Hepatic stellate cell (primary cell): ENCODE measurements at regions not wholly inside any gene's neighbourhood (a gene's known extent, or its start where the extent isn't known, plus 50 kb on each side); places are given as distances from the start of the nearest gene placed in this dataset.

Source experiments
- DNase-seq: peaks from one replicate; pipeline ENCODE4 v3.0.0; 2011; ENCODE audit warnings: low spot score

DNA sequence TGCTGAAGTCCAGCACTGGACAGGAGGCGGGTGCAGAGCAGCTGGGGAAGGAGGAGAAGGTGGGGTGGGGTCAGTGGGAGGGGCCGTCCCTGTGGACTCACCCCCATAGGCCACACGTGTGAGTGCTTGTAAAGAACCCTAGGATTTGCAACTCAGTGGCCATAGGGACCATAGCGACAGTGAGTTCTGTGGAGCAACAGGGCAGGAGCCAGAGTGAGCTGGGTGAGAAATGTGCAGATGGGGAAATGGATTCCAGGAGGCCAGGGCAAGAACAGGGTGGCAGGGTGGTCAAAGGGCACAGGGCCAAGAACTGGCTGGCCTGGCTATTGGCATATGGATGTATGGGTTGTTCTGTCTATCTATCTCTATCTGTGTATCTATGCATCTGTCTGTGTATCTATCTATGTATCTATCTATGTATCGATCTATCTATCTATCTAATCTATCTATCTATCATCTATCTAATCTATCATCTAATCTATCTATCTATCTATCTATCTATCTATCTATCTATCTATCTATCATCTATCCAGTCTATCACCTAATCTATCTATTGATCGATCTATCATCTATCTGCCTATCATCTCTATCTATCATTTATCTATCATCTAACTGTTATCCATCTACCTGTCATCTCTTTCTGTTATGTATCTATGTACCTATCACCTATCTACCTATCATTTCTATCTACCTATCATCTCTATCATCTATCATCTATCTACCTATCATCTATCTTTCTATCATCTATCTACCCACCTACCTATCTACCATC, 889.0 kb downstream of the TBC1D22A start:
- DNase-seq = no peak

DNA sequence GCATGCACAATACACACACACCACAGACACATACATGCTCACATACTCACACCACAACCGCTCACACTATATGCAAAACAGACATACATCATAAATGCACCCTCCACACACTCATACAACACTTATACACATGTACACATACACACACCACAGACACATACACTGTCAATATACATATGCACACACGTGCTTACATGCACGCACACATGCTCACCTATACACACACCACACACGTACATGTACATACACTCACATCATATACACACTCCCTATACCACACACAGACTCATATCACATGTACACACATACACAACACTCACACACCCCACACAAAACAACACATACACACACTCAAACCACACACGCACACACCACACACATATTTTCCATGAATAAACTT, 885.3 kb downstream of the TBC1D22A start:
- DNase-seq = no peak

DNA sequence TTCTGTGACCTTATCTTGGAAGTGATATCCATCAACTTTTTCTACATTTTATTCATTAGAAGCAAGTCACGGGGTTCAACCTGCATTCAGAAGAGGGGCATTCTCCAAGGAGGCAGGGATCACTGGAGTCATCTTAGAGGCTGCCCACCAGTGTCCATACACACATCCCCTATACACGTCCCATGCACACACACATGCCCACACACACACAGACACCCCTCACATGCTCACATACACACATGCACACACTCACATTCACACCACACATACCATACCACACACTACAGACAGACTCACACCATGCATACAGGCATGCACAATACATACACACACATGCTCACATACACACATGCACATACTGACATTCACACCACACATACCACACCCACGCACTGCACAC, 884.7 kb downstream of the TBC1D22A start:
- no peak for DNase-seq

DNA sequence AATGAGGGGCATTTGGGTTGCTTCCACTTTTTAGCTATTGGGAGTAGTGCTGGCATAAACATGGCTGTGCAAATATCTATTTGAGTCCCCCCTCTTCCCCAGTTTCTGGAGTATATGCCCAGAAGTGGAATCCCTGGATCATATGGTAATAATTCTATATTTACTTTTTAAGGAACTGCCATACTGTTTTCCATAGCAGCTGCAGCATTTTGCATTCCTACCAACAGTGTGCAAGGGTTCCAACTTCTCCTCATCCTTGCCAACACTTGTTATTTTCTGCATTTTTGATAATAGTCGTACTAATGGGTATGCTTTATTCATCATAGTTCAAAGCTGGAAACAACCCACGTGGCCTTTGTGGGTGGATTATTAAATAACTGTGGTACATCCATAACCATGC, 883.5 kb downstream of the TBC1D22A start:
- DNase-seq = no peak

DNA sequence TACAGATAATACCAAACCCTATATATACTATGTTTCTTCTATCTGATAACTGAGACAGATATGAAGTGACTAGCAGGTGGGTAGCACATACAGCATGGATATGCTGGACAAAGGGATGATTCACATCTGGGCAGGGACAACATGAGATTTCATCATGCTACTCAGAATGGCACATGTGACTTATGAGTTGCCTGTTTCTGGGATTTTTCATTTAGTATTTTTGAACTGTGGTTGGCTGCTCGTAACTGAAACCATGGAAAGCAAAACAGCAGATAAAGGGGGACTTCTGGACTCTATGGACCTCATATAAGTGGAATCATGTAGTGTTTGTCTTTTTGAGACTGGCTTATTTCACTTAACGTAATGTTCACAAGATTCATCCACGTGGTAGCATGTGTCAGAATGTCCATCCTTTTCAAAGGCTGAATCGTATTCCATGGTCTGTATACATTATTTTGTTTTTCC, 883.0 kb downstream of the TBC1D22A start:
- no peak for DNase-seq

DNA sequence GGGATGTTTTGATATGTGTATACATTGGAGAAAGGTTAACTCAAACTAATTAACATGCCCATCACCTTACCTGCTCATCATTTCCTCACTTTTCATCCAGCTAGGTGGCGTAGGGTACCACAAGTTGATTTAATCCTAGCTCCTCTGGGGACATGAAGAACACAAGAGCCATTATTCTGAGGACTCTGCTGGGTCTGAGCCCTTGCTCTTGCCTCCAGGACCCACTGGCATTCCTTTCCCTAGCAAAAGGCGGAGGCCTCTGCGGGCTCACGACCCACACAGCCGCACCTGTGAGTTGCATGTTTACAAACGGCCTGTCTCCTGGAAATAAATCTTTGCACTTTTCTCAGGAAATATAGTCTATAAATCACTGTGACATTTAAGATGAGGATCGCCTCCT, 871.9 kb downstream of the TBC1D22A start:
- DNase-seq = no peak

DNA sequence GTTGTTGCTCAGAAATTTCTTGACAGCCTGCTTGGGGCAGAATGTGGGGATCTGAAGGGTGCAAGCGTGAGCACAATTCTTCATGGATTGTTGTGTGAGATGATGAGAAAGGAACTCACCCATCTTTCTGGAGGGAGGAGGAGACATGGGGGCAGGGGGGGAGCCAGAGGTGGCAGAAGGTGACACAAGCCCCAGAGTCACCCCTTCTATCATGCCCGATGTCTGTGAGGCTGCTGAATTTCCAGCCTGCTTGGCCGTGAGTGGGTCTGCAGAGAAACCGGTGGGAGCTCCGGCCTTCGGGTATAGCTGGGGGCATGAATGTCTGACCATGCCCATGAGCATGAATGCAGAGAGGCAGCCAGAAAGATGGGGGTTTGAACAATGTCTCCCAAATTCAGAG, 870.7 kb downstream of the TBC1D22A start:
- DNase-seq = no peak

DNA sequence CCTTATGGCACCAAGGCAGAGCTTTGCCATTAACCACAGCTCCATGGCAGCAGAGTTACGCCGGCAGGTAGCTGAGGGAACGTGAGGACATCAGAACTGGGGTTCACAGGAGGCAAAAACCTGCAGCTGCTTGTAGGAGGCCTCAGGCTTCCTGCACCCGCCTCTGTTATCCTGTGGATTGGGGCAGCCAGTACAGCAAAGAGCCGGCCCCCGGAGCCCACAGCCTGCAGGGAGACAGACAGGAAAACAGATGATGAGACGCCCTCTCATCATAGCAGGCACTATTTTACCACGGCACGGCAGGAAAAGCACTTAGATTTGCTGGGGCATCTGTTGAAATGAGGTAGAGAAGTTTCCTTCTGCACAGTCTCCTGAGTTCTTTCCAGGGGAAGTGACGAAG, 870.3 kb downstream of the TBC1D22A start:
- no peak for DNase-seq

DNA sequence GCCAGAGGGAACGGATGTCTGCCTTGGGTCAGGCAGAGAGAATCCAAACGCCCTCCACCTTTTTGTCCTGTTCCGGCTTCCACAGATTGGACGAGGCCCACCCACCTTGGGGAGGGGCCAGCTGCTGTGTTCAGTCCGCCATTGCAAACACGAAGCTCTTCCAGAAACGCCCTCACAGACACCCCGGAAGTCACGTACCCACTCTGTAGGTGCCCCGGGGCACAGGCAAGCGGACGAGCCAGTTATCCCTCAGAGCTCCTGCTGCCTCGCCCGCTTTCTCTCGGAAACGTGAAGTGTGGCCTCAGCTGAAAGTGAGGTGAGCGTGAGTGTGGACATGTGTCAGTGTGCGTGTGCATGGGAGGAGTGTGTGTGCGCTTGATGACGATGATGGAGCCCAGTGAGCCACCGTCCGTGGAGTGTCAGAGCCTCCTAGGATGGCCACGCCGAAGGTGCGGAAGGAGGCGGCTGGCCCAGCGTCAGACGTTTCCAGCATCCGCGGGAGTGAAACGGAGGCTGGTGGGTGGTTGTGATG, 869.2 kb downstream of the TBC1D22A start:
- DNase-seq = no peak

DNA sequence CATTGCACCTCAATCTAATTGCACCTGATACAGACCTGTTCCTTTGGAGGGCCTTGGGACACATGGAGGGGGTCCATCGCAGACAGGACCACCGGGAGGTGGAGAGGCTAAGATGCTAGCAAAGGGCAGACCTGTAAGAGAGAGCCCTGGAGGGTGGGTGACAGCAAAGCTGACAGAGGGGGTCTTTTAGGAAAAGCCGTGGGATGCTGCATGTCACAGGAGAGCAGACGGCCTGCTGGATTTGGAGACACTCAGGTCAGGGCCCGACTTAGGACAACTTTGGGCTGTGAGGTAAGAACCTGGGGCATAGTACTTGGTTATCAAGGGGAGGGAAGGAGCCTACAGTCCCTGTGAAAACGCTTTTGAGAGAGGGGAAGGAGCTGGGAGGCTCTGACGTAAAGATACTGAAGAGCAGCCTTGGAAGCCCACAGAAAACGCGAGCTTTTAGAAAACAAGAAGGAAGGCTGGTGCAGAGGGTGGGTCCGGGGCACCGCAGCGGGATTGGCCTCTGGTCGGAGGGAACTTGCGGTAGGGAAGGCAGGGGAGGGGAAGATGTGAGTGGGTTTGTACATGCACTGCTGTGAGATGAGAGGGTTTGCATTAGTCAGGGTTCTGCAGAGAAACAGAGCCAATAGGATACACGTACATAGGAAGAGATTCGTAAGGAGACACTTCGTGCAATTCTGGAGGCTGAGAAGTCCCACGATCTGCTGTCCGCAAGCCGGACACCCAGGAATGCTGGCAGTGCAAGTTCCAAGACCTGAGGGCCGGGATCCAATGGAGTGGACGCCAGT, 868.5 kb downstream of the TBC1D22A start:
- no peak for DNase-seq

DNA sequence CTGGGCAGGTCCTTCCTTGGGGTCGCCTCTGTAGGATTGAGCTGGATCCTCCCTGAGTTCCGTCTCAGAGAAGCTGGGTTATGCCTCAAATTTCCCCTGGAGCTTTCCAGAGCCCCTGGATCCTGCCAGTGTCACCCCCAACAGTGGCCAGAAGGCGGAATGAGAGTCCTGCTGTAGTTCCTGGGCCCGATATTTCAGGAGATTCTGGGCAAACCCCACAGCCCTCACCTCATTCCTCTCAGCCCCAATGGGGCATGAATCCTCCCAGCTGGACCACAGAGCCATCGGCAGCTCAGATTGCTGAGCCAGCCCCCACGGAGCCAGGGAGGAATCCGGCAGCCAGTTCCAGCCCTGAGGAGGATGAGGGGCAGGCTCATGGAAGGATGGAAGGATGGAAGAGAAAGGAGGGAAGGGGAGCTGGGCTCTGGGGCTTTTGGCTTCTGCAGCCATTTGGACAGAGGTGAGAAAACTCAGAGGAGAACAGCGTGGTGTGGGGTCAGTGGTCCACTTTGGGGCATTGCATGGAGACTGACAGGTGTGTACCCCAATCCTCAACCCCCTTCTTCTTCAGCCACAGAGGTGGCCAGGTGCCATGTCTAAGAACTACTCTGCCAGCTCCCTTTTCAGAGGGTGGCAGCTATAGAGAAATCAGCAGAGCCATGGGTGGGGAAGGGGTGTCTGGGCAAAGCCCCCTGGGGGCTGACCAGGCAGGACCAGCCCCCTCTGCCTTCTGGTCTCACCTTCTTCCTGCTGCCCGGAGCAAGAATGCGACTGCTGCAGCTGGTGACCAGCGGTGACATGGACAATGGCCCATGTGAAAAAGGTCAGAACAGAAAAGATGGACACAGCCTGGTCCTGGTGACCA, 867.6 kb downstream of the TBC1D22A start:
- DNase-seq = no peak

DNA sequence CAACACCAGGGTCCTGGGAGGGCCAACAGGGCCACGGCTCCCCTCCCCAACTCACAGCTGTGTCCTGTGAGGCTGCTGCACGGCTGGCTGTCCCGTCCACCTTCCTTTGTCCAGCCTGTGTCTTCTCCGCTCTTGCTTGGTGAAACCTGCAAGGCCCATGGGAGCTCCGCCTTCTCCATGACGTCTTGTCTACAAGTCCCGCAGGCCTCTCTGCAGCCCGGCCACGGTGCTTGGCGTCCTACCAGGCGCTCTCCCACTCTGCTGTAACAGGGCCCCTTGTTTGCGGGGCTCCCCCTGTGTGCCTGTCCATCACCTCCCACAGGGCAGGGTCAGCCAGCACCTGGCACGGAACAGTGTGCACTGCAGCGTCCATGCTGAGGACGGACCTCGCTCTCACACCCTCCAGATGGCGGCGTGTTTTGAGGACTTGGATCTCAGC, 866.8 kb downstream of the TBC1D22A start:
- no peak for DNase-seq

DNA sequence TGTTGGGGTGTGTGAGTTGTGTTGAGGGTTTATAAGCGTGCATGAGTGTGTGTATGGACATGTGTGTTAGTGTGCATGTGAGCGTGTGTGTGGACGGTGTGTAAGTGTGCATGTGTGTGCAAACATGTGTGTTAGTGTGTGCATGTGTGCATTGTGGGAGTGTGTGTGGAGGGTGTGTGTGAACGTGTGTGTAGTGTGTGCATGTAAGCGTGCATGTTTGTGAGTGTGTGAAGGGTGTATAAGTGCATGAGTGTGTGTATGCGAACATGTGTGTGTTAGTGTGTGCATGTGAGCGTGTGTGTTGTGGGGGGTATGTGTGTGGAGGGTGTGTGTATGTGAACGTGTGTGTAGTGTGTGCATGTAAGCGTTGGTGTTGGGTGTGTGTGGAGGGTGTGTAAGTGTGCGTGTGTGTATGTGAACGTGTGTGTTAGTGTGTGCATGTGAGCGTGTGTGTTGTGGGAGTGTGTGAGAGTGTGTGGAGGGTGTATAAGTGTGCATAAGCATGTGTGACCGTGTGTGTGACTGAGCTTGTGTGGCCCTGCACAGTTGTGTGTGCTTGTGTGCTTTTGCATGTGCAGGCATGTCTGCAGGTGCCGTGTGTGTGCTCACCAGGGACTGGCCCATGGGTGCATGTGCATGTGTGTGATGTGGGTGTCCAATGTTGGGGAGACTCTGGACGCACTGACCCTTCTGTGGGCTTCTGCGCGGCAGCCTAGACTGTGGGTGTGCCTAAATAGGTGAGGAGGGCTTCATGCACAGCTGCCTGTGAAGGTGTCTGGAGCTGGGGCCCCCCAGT, 866.2 kb downstream of the TBC1D22A start:
- no peak for DNase-seq

DNA sequence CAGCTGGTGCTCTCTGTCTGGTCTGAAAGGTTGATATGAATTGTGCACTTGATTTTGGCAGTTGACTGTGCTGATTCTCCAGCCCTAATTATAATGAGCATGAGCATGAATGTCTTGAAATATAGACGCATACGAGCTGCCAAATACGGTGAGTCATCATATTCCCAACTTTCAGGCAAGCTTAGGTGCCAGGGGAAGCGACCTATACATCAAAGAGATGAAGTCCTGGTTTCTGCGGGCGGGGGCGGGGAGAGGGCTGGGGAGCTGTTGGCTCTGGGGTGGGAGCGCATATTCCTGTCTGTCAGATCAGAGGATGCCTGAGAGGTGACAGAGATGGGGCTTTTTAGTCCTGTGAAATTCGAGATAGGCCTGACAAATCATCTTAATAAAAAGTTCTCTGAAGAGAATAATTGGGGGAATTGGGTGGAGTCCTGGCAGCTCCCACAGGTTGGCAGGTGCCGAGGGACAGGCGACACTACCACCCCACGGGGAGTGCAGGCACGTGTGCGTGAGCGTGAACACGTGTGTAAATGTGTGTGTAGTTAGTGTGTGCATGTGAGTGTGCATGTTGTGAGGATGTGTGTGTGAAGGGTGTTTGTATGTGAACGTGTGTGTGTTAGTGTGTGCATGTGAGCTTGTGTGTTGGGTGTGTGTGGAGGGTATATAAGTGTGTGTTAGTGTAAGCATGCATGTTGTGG, 865.3 kb downstream of the TBC1D22A start:
- no peak for DNase-seq

DNA sequence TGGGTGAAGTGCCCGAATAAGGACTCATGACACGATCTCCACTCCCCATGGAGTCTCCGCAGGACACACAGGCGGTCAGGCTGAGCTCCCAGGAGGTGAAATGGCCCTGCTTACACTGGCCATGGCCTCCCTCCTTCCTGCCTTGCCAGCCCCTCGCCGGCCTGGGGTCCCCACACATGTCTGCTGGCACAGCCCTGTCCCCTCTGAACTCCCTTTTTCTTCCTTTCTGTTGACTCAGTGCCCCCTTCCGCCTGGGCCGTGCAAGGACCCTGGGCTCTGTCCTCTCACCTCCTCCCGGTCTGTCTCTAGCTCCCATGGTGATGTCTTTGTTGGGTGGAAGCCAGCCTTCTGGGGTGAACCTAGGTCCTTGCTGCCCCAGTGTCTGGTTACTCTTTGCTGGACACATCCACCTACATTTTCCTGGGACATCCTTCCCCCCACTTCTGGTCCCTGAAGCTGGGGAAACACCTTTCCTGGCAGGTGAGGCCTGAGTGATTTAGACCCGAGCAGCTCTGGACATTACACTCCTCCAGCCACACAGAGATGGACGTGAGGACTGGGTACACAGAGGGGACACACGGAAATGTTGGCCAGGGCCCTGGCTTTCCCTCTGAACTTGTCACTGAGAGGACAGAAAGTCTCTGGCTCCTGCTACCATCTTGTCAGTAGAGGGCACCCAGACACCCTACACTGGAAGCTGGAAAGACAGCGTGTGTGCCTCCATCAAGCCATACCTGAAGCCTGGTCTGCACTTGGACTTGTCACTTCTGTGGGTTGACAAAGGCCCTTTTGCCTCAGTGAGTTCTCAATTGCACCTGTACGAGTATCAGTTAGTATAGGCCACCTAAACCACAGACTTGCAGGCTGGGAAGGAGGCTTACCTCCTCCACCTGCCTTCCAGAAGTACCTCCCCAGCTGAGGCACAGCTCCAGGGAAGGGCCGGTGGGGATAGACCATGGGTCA, 864.3 kb downstream of the TBC1D22A start:
- DNase-seq = no peak

DNA sequence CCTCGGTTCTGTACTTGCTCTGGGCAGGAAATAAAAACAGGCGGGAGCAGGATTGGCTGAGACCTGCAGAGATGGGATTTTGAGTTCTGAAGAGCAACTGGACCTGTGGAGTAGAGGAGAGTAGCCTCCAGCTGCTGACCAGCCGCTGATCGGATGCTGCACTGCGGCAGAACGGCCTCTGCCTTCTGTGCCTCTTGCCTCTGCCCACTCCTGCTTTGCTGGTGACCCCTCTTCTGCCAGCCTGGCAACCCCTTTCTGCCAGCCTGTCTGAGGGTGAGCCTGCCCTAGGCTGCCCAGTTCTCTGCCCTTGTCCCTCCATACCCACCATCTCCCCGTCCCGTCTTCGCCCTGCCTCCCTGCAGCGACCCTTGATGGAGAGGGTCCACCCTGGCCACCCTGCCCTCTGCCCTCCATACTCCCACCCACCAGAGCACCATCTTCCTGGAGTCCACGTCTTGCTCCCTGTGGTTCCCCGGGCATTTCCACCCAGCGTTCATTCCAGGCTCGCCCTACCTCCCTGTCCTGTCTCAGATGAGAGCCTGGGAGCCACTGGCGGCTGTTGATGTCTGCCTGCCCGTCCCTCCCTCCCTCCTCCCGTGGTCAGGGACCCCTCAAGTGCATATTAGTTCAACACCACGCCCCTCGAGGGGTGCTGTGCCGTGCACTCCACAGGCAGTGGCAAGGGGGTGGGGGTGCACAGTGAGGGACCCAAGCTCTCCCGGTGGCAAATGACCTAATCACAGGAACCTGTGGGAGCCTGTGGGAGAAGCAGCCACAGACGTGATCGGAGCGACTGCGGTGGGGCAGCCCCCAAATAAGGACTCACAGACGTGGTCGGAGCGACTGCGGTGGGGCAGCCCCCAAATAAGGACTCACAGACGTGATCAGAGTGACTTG, 863.3 kb downstream of the TBC1D22A start:
- DNase-seq = no peak

DNA sequence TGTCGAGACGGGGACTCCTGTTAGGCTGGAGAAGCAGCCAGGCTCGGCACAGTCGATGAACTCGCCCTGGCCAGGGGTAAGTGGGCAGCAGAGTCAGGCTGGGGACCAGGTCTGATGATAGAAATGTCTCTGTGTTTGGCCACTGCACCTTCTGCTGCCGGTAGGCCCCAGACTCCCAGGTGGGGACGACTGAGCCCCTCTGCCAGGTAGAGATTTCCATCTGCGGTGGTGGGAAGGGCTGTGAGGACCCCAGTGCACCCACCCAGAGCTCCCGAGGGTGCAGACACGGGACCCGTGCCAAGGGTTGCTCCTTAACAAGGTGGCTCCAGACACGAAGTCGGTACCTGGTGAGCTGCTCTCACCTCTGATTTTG, 862.5 kb downstream of the TBC1D22A start:
- no peak for DNase-seq

DNA sequence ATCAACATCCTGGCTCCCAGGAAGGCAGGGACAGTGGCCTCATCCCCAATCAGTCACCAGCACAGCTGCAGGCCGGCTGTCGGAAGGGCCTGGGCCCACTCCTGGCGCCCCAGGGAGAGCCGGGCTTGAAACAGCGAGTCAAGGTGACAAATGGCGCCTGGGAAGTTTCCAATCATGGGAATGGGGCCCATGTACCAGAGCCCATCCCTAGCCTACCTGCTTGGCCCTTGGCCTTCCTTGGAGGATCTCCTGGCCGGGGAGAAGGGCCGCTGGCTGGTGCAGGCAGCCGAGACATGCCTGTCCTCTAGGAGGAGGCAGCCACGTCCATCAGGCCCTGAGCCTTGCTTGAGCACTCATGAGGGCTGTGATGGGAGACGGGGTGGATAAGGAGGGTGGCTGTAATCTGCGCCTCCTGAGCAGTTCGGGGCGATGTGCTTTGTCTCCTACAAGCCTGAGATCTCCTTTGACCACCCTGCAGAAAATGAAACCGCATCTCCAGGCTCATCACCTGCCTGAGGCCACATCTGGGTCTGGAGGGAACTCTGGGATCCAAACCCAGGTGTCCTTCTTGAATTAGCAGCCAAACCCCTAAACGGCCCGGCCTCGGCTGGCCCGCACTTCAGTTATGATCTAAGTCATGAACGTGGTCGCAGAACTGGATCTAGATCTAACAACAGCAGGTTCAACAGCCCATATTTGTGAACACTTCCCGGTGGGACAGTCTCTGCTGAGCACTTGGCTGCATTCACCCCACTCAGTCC, 862.0 kb downstream of the TBC1D22A start:
- no peak for DNase-seq
